Caco-2 (cell line): ENCODE measurements at regions not wholly inside any gene's neighbourhood (a gene's known extent, or its start where the extent isn't known, plus 50 kb on each side); places are given as distances from the start of the nearest gene placed in this dataset.

Experiments used
- BruUV-seq: library from RNA; stranded (reverse); fragments of 400-500 nt; replicated peaks from 2 replicates; lab custom pipeline; 2021; lab: Mats Ljungman, UMichigan
- CTCF ChIA-PET: fragments of 300-600 bp; sonication (Branson Sonifier 250); formaldehyde crosslinking; loops from one replicate; lab custom pipeline; 2022; ENCODE audit warnings: antibody characterized with exemption; lab: Charles Lee
- POLR2A ChIA-PET: fragments of 300-600 bp; sonication (Branson Sonifier 250); formaldehyde crosslinking; loops from one replicate; lab custom pipeline; 2022; ENCODE audit warnings: antibody characterized with exemption; lab: Charles Lee
- DNase-seq, 2 experiments: peaks; one replicate each; pipeline versions ENCODE4 v3.0.0 to v3.0.0-alpha.2; 2020 to 2022
- H3K27me3 ChIP-seq: replicated peaks from 2 replicates; pipeline ENCODE4 v1.6.0; 2011; ENCODE audit warnings: low read length; ENCODE audit not compliant: control insufficient read depth, insufficient read depth
- H3K36me3 ChIP-seq: 2 replicates; pipeline ENCODE4 v1.5.1; 2011; ENCODE audit warnings: low read length; ENCODE audit not compliant: control insufficient read depth, insufficient read depth
- H3K4me1 ChIP-seq: fragments of 250-450 bp; sonication (Bioruptor Pico); 2 replicates; pipeline ENCODE4 v1.5.1; 2020; ENCODE audit warnings: mild to moderate bottlenecking
- H3K4me3 ChIP-seq: 2 replicates; pipeline ENCODE4 v1.5.1; 2011; ENCODE audit warnings: low read depth, mild to moderate bottlenecking, control low read depth, low read length
- H3K9me3 ChIP-seq: fragments of 250-450 bp; sonication (Bioruptor Pico); 2 replicates; pipeline ENCODE4 v1.5.1; 2020; ENCODE audit warnings: mild to moderate bottlenecking, moderate library complexity
- H3K27ac Mint-ChIP-seq: one replicate; pipeline ENCODE4 v1.8.0; 2022; ENCODE audit warnings: mixed read lengths; ENCODE audit not compliant: unreplicated experiment
- H3K27me3 Mint-ChIP-seq: one replicate; pipeline ENCODE4 v1.8.0; 2022; ENCODE audit warnings: mixed read lengths; ENCODE audit not compliant: insufficient read depth, unreplicated experiment
- H3K36me3 Mint-ChIP-seq: one replicate; pipeline ENCODE4 v1.8.0; 2022; ENCODE audit warnings: mild to moderate bottlenecking, mixed read lengths; ENCODE audit not compliant: insufficient read depth, unreplicated experiment
- H3K4me1 Mint-ChIP-seq: one replicate; pipeline ENCODE4 v1.8.0; 2022; ENCODE audit warnings: low read depth, mixed read lengths; ENCODE audit not compliant: unreplicated experiment
- H3K4me3 Mint-ChIP-seq: one replicate; pipeline ENCODE4 v1.8.0; 2022; ENCODE audit warnings: mild to moderate bottlenecking, moderate library complexity, mixed read lengths; ENCODE audit not compliant: unreplicated experiment
- H3K9me3 Mint-ChIP-seq: one replicate; pipeline ENCODE4 v1.8.0; 2022; ENCODE audit warnings: mixed read lengths; ENCODE audit not compliant: unreplicated experiment
- CTCF ChIP-seq, 2 experiments: fragments of 200-600 bp in 1 of 2; IDR thresholded peaks; 1 replicate in 1 of 2; 2 replicates in 1 of 2; pipeline versions ENCODE4 v1.5.1 to v1.8.0; 2011 to 2022; ENCODE audit warnings: antibody characterized with exemption in 1 of 2, control low read depth in 1 of 2, inconsistent platforms in 1 of 2, low read depth in 1 of 2, low read length in 1 of 2, mild to moderate bottlenecking in 1 of 2, moderate library complexity in 1 of 2; ENCODE audit not compliant: insufficient read depth in 1 of 2, severe bottlenecking in 1 of 2, unreplicated experiment in 1 of 2
- intact Hi-C: fragments of 100-400 bp; cut with micrococcal nuclease; formaldehyde crosslinking; loops from one replicate; pipeline ENCODE4 v1.10.0; 2022; ENCODE audit not compliant: unreplicated experiment

- Mint-ChIP-seq H3K36me3 (no peaks in the 10 kb centered on the region), H3K4me1 (no peaks in the 10 kb centered on the region), H3K27ac (no peak overlapping the region), H3K27me3 (no peaks in the 10 kb centered on the region), H3K4me3 (no peak overlapping the region), H3K9me3 (peaks cover 53% of the 10 kb centered on the region)
- POLR2A ChIA-PET: no interaction called here
- H3K4me3 ChIP-seq: no peak overlapping the region
- DNase-seq: no peak
- H3K9me3 ChIP-seq: peaks cover 6% of the 10 kb centered on the region
- H3K27me3 ChIP-seq: no peaks in the 10 kb centered on the region
- CTCF ChIA-PET: no interaction called here
- H3K4me1 ChIP-seq: no peaks in the 10 kb centered on the region
- no peaks in the 10 kb centered on the region for H3K36me3 ChIP-seq
- intact Hi-C loops: no loop called here
- no peak for TF ChIP-seq CTCF (IDR thresholded peaks at IDR 0.05; ENCODE audit: insufficient read depth in 1 of 2, low read depth in 1 of 2, low read length in 1 of 2, severe bottlenecking in 1 of 2, unreplicated experiment in 1 of 2)
- BruUV-seq: no TSS peak
These were observed 718.5 kb downstream of the ZBBX start for GRCh38 chr3:166661621-166662020.

GRCh38 chr3:166660962-166661361 lies 719.1 kb downstream of the ZBBX start:
- Mint-ChIP-seq H3K9me3 (peaks cover 60% of the 10 kb centered on the region), H3K4me3 (no peak overlapping the region), H3K36me3 (no peaks in the 10 kb centered on the region), H3K4me1 (no peaks in the 10 kb centered on the region), H3K27ac (no peak overlapping the region), H3K27me3 (no peaks in the 10 kb centered on the region)
- CTCF ChIA-PET: no interaction called here
- peaks cover 7% of the 10 kb centered on the region for H3K9me3 ChIP-seq
- no peaks in the 10 kb centered on the region for H3K27me3 ChIP-seq
- H3K36me3 ChIP-seq: no peaks in the 10 kb centered on the region
- intact Hi-C loops: no loop called here
- H3K4me1 ChIP-seq: no peaks in the 10 kb centered on the region
- POLR2A ChIA-PET: no interaction called here
- DNase-seq: no peak
- no peak for TF ChIP-seq CTCF (IDR thresholded peaks at IDR 0.05; ENCODE audit: insufficient read depth in 1 of 2, low read depth in 1 of 2, low read length in 1 of 2, severe bottlenecking in 1 of 2, unreplicated experiment in 1 of 2)
- no TSS peak for BruUV-seq
- H3K4me3 ChIP-seq: no peak overlapping the region

- H3K4me3 Mint-ChIP-seq: no peak overlapping the region
- Histone ChIP-seq H3K4me3 (no peak overlapping the region), H3K27me3 (no peaks in the 10 kb centered on the region), H3K9me3 (no peaks in the 10 kb centered on the region), H3K4me1 (no peaks in the 10 kb centered on the region), H3K36me3 (no peaks in the 10 kb centered on the region)
- CTCF ChIA-PET: no interaction called here
- POLR2A ChIA-PET: no interaction called here
- no peaks in the 10 kb centered on the region for H3K9me3 Mint-ChIP-seq
- no peaks in the 10 kb centered on the region for H3K27me3 Mint-ChIP-seq
- no peak for TF ChIP-seq CTCF (IDR thresholded peaks at IDR 0.05; ENCODE audit: insufficient read depth in 1 of 2, low read depth in 1 of 2, low read length in 1 of 2, severe bottlenecking in 1 of 2, unreplicated experiment in 1 of 2)
- intact Hi-C loops: no loop called here
- H3K36me3 Mint-ChIP-seq: no peaks in the 10 kb centered on the region
- no peak for DNase-seq
- BruUV-seq: no TSS peak
- H3K4me1 Mint-ChIP-seq: no peaks in the 10 kb centered on the region
- no peak overlapping the region for H3K27ac Mint-ChIP-seq
These were observed 742.0 kb downstream of the ZBBX start for GRCh38 chr3:166637984-166638530.
